ENCODE measurements at regions not wholly inside any gene's neighbourhood (a gene's known extent, or its start where the extent isn't known, plus 50 kb on each side); places are given as distances from the start of the nearest gene placed in this dataset.

GRCh38 chr1:228937851-228938536 lies 202.7 kb downstream of the RHOU start:
- WGBS, 2 donors = 66 to 70% methylated on average over 14 of the region's 14 CpGs
- DNase-seq = no peak
- Histone ChIP-seq H3K27me3 (no peaks in the 10 kb centered on the region), H3K4me3 (replicated peaks in 1 of 3) (no peak overlapping the region), H3K9me3 (no peaks in the 10 kb centered on the region), H3K4me1 (peaks cover 13 to 33% of the 10 kb centered on the region in 2 donors), H3K27ac (peak overlapping the region in 2 of 3 donors; percentile 53 to 60), H3K36me3 (no peaks in the 10 kb centered on the region)
- intact Hi-C loops (cut with DNase I) = no loop called here
- TF ChIP-seq POLR2A (IDR thresholded peaks at IDR 0.05) (no peak), CTCF (IDR thresholded peaks at IDR 0.05) (no peak)

- peak; percentile 44 to 46 for DNase-seq
- Histone ChIP-seq H3K4me3 (replicated peaks in 1 of 3) (no peak overlapping the region), H3K27me3 (no peaks in the 10 kb centered on the region), H3K4me1 (peaks cover 13 to 33% of the 10 kb centered on the region in 2 donors), H3K9me3 (no peaks in the 10 kb centered on the region), H3K36me3 (no peaks in the 10 kb centered on the region), H3K27ac (peak overlapping the region; percentile 34 to 60 (median 53))
- 29 to 51% methylated on average over 8 of the region's 8 CpGs for WGBS, 2 donors
- intact Hi-C loops (cut with DNase I) = no loop called here
- no peak for TF ChIP-seq POLR2A (IDR thresholded peaks at IDR 0.05)
Measured at GRCh38 chr1:228938537-228938901, 203.2 kb downstream of the RHOU start.

- H3K4me1 ChIP-seq = peaks cover 13 to 33% of the 10 kb centered on the region in 2 donors
- no peak overlapping the region for H3K4me3 ChIP-seq (replicated peaks in 1 of 3)
- TF ChIP-seq POLR2A (IDR thresholded peaks at IDR 0.05) (no peak), CTCF (IDR thresholded peaks at IDR 0.05) (no peak)
- intact Hi-C loops (cut with DNase I) = no loop called here
- no peak for DNase-seq
- no peaks in the 10 kb centered on the region for H3K9me3 ChIP-seq
- H3K27ac ChIP-seq = peak overlapping the region; percentile 34 to 60 (median 53)
- 85 to 93% methylated on average over 3 to 6 of the region's 6 CpGs for WGBS, 2 donors
- H3K27me3 ChIP-seq = no peaks in the 10 kb centered on the region
- no peaks in the 10 kb centered on the region for H3K36me3 ChIP-seq
Measured at GRCh38 chr1:228939001-228939691, 203.9 kb downstream of the RHOU start.

- no peak for DNase-seq
- no peaks in the 10 kb centered on the region for H3K27me3 ChIP-seq
- TF ChIP-seq POLR2A (IDR thresholded peaks at IDR 0.05) (no peak), CTCF (IDR thresholded peaks at IDR 0.05) (no peak)
- H3K9me3 ChIP-seq = no peaks in the 10 kb centered on the region
- H3K4me1 ChIP-seq = peaks cover 13 to 33% of the 10 kb centered on the region in 2 donors
- H3K4me3 ChIP-seq (replicated peaks in 1 of 3) = no peak overlapping the region
- 96 to 97% methylated on average over 7 of the region's 7 CpGs for WGBS, 2 donors
- intact Hi-C loops (cut with DNase I) = no loop called here
- no peaks in the 10 kb centered on the region for H3K36me3 ChIP-seq
- no peak overlapping the region for H3K27ac ChIP-seq
Measured at GRCh38 chr1:228939881-228940392, 204.7 kb downstream of the RHOU start.

GRCh38 chr1:228940526-228940925 lies 205.2 kb downstream of the RHOU start:
- H3K36me3 ChIP-seq = no peaks in the 10 kb centered on the region
- H3K27ac ChIP-seq = no peak overlapping the region
- no peak for DNase-seq
- H3K4me3 ChIP-seq (replicated peaks in 1 of 3) = no peak overlapping the region
- 90 to 91% methylated on average over 5 of the region's 7 CpGs for WGBS, 2 donors
- H3K27me3 ChIP-seq = no peaks in the 10 kb centered on the region
- H3K9me3 ChIP-seq = no peaks in the 10 kb centered on the region
- H3K4me1 ChIP-seq = peaks cover 13 to 32% of the 10 kb centered on the region in 2 donors
- no peak for TF ChIP-seq POLR2A (IDR thresholded peaks at IDR 0.05)
- TF ChIP-seq CTCF (IDR thresholded peaks at IDR 0.05) = no peak
- intact Hi-C loops (cut with DNase I) = no loop called here
